22Rv1 (cell line): ENCODE measurements at regions not wholly inside any gene's neighbourhood (a gene's known extent, or its start where the extent isn't known, plus 50 kb on each side); places are given as distances from the start of the nearest gene placed in this dataset.

Source experiments
- H3K27ac ChIP-seq: fragments of 450-650 bp; 2 replicates; pipeline ENCODE4 v1.5.1; 2017
- ZFX ChIP-seq: fragments of 450-650 bp; IDR thresholded peaks from 2 replicates; pipeline ENCODE4 v1.6.1; 2017; ENCODE audit warnings: antibody characterized with exemption, borderline replicate concordance
- TF ChIP-seq, protein P1 (sequence below): fragments of 450-650 bp; IDR thresholded peaks from 2 replicates; pipeline ENCODE4 v1.5.1; 2017; ENCODE audit warnings: mild to moderate bottlenecking

DNA sequence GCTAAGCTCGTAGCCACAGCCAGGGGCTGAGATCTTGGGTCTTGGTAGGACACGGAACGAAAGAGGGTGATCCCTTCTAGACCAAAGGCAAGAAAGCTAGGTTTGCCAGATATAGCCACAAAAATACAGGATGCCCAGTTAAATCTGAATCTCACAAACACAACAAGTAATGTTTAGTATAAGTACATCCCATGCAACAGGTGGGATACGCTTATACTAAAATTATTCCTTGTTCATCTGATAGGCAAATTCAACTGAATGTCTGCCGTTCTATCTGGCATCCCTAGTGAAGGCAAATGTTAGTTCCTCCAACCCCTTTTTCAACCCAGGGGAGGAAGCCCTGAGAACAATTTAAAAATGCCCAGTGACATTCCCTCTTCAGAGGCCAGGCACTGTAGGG, 131.1 kb upstream of the MGMT start:
- TF ChIP-seq, protein P1, sequence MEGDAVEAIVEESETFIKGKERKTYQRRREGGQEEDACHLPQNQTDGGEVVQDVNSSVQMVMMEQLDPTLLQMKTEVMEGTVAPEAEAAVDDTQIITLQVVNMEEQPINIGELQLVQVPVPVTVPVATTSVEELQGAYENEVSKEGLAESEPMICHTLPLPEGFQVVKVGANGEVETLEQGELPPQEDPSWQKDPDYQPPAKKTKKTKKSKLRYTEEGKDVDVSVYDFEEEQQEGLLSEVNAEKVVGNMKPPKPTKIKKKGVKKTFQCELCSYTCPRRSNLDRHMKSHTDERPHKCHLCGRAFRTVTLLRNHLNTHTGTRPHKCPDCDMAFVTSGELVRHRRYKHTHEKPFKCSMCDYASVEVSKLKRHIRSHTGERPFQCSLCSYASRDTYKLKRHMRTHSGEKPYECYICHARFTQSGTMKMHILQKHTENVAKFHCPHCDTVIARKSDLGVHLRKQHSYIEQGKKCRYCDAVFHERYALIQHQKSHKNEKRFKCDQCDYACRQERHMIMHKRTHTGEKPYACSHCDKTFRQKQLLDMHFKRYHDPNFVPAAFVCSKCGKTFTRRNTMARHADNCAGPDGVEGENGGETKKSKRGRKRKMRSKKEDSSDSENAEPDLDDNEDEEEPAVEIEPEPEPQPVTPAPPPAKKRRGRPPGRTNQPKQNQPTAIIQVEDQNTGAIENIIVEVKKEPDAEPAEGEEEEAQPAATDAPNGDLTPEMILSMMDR: no peak
- no peak for TF ChIP-seq ZFX
- H3K27ac ChIP-seq: no peak overlapping the region

DNA sequence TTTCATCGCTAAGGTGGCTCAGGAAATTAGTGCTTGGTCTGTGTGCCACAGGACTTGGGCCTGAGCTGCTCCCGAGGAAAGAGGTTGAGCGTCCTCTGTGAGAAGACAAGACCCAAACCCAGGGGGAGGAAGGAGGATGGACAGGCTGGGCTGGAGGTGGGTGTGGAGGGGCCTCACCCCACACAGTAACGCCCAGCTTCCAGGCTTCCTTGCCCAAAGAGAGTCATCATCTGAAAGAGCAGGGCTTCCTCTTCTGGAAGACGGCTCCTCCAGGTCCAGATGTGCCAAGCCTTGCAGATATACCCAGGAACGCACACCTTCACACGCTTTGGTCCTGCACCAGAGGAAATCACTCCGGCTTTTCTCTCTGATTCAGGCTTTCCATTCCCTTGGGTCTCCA, 127.8 kb upstream of the MGMT start:
- no peak overlapping the region for H3K27ac ChIP-seq
- TF ChIP-seq ZFX: no peak
- TF ChIP-seq, protein P1: no peak

DNA sequence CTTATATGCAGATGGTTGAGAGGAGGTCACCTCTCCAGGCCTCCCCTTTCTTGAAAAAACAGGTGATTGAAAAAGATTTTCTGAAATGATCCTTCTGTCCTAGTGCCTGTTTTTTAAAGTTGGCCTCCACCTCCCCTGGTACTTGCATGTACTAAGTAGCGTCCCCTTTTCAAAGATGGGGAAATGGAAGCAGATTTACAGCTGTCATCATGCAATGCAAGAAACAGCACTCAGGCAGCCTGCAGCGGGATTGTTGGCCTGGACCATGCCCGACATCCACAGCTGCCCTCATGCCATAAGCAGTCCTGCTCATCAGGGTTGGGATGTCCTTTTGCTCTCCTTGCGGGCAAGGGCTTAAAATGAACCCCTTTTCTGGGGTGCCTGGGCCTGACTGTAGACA, 127.2 kb upstream of the MGMT start:
- no peak overlapping the region for H3K27ac ChIP-seq
- TF ChIP-seq, protein P1: no peak
- no peak for TF ChIP-seq ZFX

DNA sequence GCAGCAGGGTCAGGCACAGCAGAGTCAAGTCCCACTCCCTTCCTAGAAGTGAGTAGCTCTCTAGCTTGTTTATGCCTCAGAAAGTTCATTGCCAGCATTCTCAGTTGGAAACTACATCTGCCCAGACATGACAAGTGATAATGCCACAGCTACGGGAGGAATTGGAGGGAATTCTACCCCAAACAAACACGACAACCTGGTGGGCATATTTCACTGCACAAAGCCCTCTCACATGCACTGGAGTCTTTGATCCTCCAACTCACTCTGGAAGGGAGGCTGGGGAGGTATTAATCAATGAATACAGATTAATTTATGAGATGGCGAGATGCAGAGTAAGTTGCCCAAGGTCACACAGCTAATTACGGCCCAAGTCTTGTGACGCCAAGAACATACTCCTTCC, 126.0 kb upstream of the MGMT start:
- no peak for TF ChIP-seq ZFX
- TF ChIP-seq, protein P1: no peak

DNA sequence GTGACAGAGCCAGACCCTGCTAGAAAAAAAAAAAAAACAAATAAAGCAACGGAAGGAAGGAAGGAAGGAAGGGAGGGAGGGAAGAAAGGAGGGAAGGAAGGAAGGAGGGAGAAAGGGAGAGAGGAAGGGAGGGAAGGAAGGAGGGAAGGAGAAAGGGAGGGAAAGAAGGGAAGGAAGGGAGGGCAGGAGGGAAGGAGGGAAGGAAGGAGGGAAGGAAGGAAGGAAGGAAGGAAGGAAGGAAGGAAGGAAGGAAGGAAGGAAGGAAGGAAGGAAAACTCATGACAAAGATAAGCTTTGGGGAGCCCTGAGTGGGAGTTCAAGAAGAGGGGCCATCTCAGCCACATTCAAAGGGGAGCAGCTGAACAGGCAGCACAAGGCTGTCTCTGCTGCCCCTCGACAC, 124.7 kb upstream of the MGMT start:
- no peak overlapping the region for H3K27ac ChIP-seq
- TF ChIP-seq ZFX: no peak
- TF ChIP-seq, protein P1: no peak

More for the DNA sequence above, 126.0 kb upstream of the MGMT start:
- no peak overlapping the region for H3K27ac ChIP-seq

DNA sequence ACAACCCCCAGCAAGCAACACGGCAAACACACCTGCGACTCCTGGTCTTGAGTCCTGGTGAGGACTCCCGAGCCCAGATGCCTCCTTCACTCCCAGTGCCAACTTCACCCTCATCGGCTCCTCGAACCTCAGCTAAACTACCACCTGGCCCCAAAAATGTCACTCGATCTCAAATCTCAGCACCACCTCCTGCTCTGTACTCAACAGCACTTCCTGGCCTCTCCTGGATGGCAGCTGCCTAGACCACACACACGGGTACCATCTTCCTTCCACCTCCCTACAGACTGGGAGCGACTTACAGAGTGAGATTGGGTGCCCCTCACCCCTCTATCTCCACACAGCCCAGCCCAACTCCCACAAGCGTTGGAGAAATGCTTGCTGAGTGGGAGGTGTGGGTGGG, 123.9 kb upstream of the MGMT start:
- no peak overlapping the region for H3K27ac ChIP-seq
- TF ChIP-seq, protein P1: no peak
- TF ChIP-seq ZFX: no peak

DNA sequence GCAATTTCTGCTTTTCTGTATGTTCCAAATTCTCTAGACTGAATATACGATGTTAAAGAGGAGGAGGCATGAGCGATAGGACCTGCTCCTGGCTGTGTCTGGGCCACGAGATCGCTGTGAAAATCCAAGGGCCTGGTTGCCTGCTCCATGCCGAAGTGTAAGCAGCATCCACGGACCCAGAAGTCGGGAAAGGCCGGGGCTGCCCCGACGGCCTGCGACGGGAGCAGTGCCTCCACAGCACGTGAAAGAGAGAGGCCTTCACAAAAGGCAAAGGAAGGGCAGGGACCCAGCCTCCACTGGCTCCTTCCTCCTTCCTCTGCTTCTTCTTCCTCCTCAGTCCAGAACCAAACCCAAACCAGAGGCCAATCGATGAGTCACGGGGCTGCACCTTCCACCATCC, 122.9 kb upstream of the MGMT start:
- no peak overlapping the region for H3K27ac ChIP-seq
- TF ChIP-seq ZFX: no peak
- TF ChIP-seq, protein P1: no peak
